HCT116 (cell line): ENCODE measurements at regions not wholly inside any gene's neighbourhood (a gene's known extent, or its start where the extent isn't known, plus 50 kb on each side); places are given as distances from the start of the nearest gene placed in this dataset.

Experiments
- ATAC-seq: fragments of 200-7000 bp; cut with Tn5 transposase; 2 replicates; pipeline ENCODE4 v1.9.1; 2020; ENCODE audit warnings: mild to moderate bottlenecking, moderate library complexity
- BruUV-seq: library from RNA; stranded (reverse); fragments of 400-500 nt; replicated peaks from 2 replicates; lab custom pipeline; 2021; lab: Mats Ljungman, UMichigan
- CTCF ChIA-PET: fragments of 300-600 bp; sonication (Branson Sonifier 250); formaldehyde crosslinking; loops from one replicate; lab custom pipeline; 2021; ENCODE audit warnings: antibody characterized with exemption; lab: Charles Lee
- POLR2A ChIA-PET: fragments of 300-600, 350-600 bp; sonication (Branson Sonifier 250); formaldehyde crosslinking; loops from one replicate; lab custom pipeline; 2021; ENCODE audit warnings: antibody characterized with exemption; lab: Charles Lee
- RAD21 ChIA-PET, 2 experiments: fragments of 300-600 bp; sonication (Branson Sonifier 250); formaldehyde crosslinking; loops; one replicate each; lab custom pipeline; 2023; ENCODE audit warnings: low total read pairs in 2 of 2; ENCODE audit not compliant: uncharacterized antibody in 2 of 2, unreplicated experiment in 2 of 2, low non-redundant PET in 1 of 2; lab: Charles Lee
- DNase-seq: peaks from one replicate; pipeline ENCODE4 v3.0.0-alpha.2; 2010; ENCODE audit warnings: low read depth, low spot score
- H2AFZ ChIP-seq: fragments of 200-600 bp; shearing (Covaris generic), sonication (generic); 2 replicates; pipeline ENCODE4 v1.6.1; 2017; ENCODE audit warnings: low read depth, mixed run types, mixed read lengths, antibody characterized with exemption, low read length; ENCODE audit not compliant: poor library complexity, severe bottlenecking
- H3K27ac ChIP-seq: 2 replicates; pipeline ENCODE4 v1.5.1; 2012; ENCODE audit warnings: low read depth, low read length
- H3K27me3 ChIP-seq: fragments of 200-600 bp; sonication (generic); 2 replicates; pipeline ENCODE4 v1.6.1; 2016; ENCODE audit warnings: mixed run types, low read length, mixed read lengths; ENCODE audit not compliant: insufficient read depth
- H3K36me3 ChIP-seq, 2 experiments: fragments of 200-500 bp in 1 of 2; fragments of 200-600 bp in 1 of 2; sonication (Bioruptor generic) in 1 of 2; sonication (generic) in 1 of 2; 2 replicates each; pipeline versions ENCODE4 v1.5.1 to v1.6.1; 2014 to 2016; ENCODE audit warnings: low read length in 2 of 2, inconsistent platforms in 1 of 2, mixed read lengths in 1 of 2, mixed run types in 1 of 2; ENCODE audit not compliant: insufficient read depth in 2 of 2, control insufficient read depth in 1 of 2
- H3K4me1 ChIP-seq, 2 experiments: fragments of 200-600 bp in 1 of 2; sonication (generic) in 1 of 2; 2 replicates each; pipeline versions ENCODE4 v1.5.1 to v1.6.1; 2012 to 2017; ENCODE audit warnings: low read length in 2 of 2, inconsistent platforms in 1 of 2, mild to moderate bottlenecking in 1 of 2, mixed read lengths in 1 of 2, mixed run types in 1 of 2, moderate library complexity in 1 of 2; ENCODE audit not compliant: insufficient read depth in 2 of 2, control insufficient read depth in 1 of 2
- H3K4me2 ChIP-seq: fragments of 200-600 bp; sonication (generic); 2 replicates; pipeline ENCODE4 v1.6.1; 2017; ENCODE audit warnings: mixed run types, low read length, mixed read lengths
- H3K4me3 ChIP-seq, 2 experiments: fragments of 200-600 bp in 1 of 2; sonication (generic) in 1 of 2; replicated peaks in 1 of 2; 2 replicates each; pipeline ENCODE4 v1.5.1; 2011 to 2016; ENCODE audit warnings: low read length in 2 of 2, control low read depth in 1 of 2, low read depth in 1 of 2, mild to moderate bottlenecking in 1 of 2, mixed read lengths in 1 of 2, mixed run types in 1 of 2
- H3K79me2 ChIP-seq: fragments of 200-600 bp; sonication (generic); 2 replicates; pipeline ENCODE4 v1.6.1; 2017; ENCODE audit warnings: mild to moderate bottlenecking, mixed run types, low read length, moderate library complexity, mixed read lengths; ENCODE audit not compliant: insufficient read depth
- H3K9ac ChIP-seq: fragments of 200-600 bp; sonication (generic); 2 replicates; pipeline ENCODE4 v1.6.1; 2016; ENCODE audit warnings: low read length, mixed read lengths
- H3K9me2 ChIP-seq: fragments of 200-600 bp; sonication (generic), shearing (Covaris generic); 2 replicates; pipeline ENCODE4 v1.6.1; 2017; ENCODE audit warnings: mixed run types, mild to moderate bottlenecking, moderate library complexity; ENCODE audit not compliant: insufficient read depth
- H3K9me3 ChIP-seq, 2 experiments: fragments of 200-500 bp in 1 of 2; fragments of 200-600 bp in 1 of 2; sonication (Bioruptor generic) in 1 of 2; sonication (generic) in 1 of 2; 2 replicates each; pipeline ENCODE4 v1.6.1; 2014 to 2017; ENCODE audit warnings: low read length in 2 of 2, mixed read lengths in 2 of 2, inconsistent platforms in 1 of 2, low read depth in 1 of 2, mild to moderate bottlenecking in 1 of 2, mixed run types in 1 of 2, moderate library complexity in 1 of 2; ENCODE audit not compliant: control insufficient read depth in 1 of 2, insufficient read depth in 1 of 2
- H4K20me1 ChIP-seq: fragments of 200-600 bp; sonication (generic), shearing (Covaris generic); 2 replicates; pipeline ENCODE4 v1.6.1; 2017; ENCODE audit warnings: mixed run types, mild to moderate bottlenecking, moderate library complexity; ENCODE audit not compliant: insufficient read depth
- CBX3 ChIP-seq: IDR thresholded peaks from 2 replicates; pipeline ENCODE4 v1.6.1; 2012; ENCODE audit warnings: low read depth
- CEBPB ChIP-seq: IDR thresholded peaks from 2 replicates; pipeline ENCODE4 v1.6.1; 2012; ENCODE audit warnings: low read depth
- EZH2phosphoT487 ChIP-seq: fragments of 200-600 bp; IDR thresholded peaks from 2 replicates; pipeline ENCODE4 v1.6.1; 2018; ENCODE audit warnings: antibody characterized with exemption, borderline replicate concordance
- JUND ChIP-seq: IDR thresholded peaks from 2 replicates; pipeline ENCODE4 v1.6.1; 2012
- POLR2A ChIP-seq: IDR thresholded peaks from 2 replicates; pipeline ENCODE4 v1.7.0; 2011; ENCODE audit warnings: borderline replicate concordance; ENCODE audit not compliant: insufficient read depth, insufficient read length; ENCODE audit errors: extremely low read depth
- POLR2AphosphoS5 ChIP-seq: IDR thresholded peaks from 2 replicates; pipeline ENCODE4 v1.6.1; 2011; ENCODE audit warnings: mild to moderate bottlenecking, low read depth, low read length, moderate library complexity
- TCF7L2 ChIP-seq: IDR thresholded peaks from 2 replicates; pipeline ENCODE4 v1.7.0; 2011; ENCODE audit warnings: borderline replicate concordance, inconsistent platforms; ENCODE audit not compliant: insufficient read depth, insufficient read length; ENCODE audit errors: extremely low read depth
- ZFX ChIP-seq: fragments of 450-650 bp; IDR thresholded peaks from 2 replicates; pipeline ENCODE4 v1.6.1; 2017
- ZNF274 ChIP-seq: fragments of 200-500 bp; sonication (Bioruptor generic); IDR thresholded peaks from 2 replicates; pipeline ENCODE4 v1.6.1; 2014; ENCODE audit warnings: mild to moderate bottlenecking, low read depth, low read length, inconsistent platforms
- intact Hi-C: fragments of 100-400 bp; cut with micrococcal nuclease; formaldehyde crosslinking; loops from 2 replicates; pipeline ENCODE4 v1.10.0; 2022
- TF ChIP-seq, protein P1 (sequence below), 3 experiments: fragments of 200-600 bp in 1 of 3; sonication (generic) in 1 of 3; IDR thresholded peaks in 2 of 3; conservative IDR thresholded peaks in 1 of 3; 2 replicates each; pipeline ENCODE4 v1.5.1; 2012 to 2017; ENCODE audit warnings: low read depth in 2 of 3, low read length in 2 of 3, antibody characterized with exemption in 1 of 3, borderline replicate concordance in 1 of 3, control low read depth in 1 of 3, mild to moderate bottlenecking in 1 of 3, mixed read lengths in 1 of 3, mixed run types in 1 of 3, moderate library complexity in 1 of 3; ENCODE audit not compliant: insufficient read depth in 1 of 3
- TF ChIP-seq, protein P2 (sequence below): IDR thresholded peaks from 2 replicates; pipeline ENCODE4 v1.6.1; 2012; ENCODE audit warnings: low read depth

DNA sequence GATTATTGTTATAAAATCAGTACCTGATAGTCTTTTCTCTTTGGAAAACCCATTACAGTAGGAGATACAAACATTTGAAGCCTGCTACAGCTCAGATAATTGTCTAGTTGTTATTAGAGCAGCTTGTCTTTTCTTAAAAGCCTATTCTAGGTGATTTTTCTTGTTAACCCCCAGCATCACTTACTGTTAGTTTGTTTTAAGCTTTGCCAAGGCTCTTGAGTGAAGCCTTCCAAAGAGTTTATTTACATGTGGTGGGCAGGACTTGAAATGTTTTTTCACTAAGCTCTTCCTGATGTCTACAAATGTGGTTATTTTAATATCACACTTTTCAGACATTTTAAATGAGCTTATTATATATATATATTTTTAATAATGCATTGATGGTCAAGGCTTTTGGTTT, 791.3 kb downstream of the PLCL1 start:
- Histone ChIP-seq H3K4me3 (no peak overlapping the region), H3K36me3 (no peaks in the 10 kb centered on the region), H4K20me1 (no peaks in the 10 kb centered on the region), H2AFZ (no peak overlapping the region), H3K9ac (no peak overlapping the region), H3K27me3 (0 out of 2 replicates have a peak, but pooled peaks cover 4% of the 10 kb centered on the region), H3K9me3 (no peaks in the 10 kb centered on the region), H3K4me2 (no peak overlapping the region), H3K4me1 (no peaks in the 10 kb centered on the region), H3K79me2 (no peaks in the 10 kb centered on the region), H3K27ac (no peak overlapping the region), H3K9me2 (no peaks in the 10 kb centered on the region)
- RAD21 ChIA-PET = no interaction called here
- DNase-seq (no peak), ATAC-seq (no peak)
- CTCF ChIA-PET = no interaction called here
- no peak for TF ChIP-seq ZNF274
- no peak for TF ChIP-seq CEBPB
- no peak for TF ChIP-seq EZH2phosphoT487
- no peak for TF ChIP-seq CBX3
- no peak for TF ChIP-seq POLR2AphosphoS5
- TF ChIP-seq TCF7L2 = no peak
- TF ChIP-seq JUND = no peak
- TF ChIP-seq ZFX = no peak
- TF ChIP-seq, protein P1, sequence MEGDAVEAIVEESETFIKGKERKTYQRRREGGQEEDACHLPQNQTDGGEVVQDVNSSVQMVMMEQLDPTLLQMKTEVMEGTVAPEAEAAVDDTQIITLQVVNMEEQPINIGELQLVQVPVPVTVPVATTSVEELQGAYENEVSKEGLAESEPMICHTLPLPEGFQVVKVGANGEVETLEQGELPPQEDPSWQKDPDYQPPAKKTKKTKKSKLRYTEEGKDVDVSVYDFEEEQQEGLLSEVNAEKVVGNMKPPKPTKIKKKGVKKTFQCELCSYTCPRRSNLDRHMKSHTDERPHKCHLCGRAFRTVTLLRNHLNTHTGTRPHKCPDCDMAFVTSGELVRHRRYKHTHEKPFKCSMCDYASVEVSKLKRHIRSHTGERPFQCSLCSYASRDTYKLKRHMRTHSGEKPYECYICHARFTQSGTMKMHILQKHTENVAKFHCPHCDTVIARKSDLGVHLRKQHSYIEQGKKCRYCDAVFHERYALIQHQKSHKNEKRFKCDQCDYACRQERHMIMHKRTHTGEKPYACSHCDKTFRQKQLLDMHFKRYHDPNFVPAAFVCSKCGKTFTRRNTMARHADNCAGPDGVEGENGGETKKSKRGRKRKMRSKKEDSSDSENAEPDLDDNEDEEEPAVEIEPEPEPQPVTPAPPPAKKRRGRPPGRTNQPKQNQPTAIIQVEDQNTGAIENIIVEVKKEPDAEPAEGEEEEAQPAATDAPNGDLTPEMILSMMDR (IDR thresholded peaks at IDR 0.05 in 2 of 3, conservative IDR thresholded peaks at IDR 0.05 in 1 of 3; ENCODE audit: borderline replicate concordance in 1 of 3, insufficient read depth in 1 of 3, low read depth in 2 of 3, low read length in 2 of 3) = no peak
- TF ChIP-seq, protein P2, sequence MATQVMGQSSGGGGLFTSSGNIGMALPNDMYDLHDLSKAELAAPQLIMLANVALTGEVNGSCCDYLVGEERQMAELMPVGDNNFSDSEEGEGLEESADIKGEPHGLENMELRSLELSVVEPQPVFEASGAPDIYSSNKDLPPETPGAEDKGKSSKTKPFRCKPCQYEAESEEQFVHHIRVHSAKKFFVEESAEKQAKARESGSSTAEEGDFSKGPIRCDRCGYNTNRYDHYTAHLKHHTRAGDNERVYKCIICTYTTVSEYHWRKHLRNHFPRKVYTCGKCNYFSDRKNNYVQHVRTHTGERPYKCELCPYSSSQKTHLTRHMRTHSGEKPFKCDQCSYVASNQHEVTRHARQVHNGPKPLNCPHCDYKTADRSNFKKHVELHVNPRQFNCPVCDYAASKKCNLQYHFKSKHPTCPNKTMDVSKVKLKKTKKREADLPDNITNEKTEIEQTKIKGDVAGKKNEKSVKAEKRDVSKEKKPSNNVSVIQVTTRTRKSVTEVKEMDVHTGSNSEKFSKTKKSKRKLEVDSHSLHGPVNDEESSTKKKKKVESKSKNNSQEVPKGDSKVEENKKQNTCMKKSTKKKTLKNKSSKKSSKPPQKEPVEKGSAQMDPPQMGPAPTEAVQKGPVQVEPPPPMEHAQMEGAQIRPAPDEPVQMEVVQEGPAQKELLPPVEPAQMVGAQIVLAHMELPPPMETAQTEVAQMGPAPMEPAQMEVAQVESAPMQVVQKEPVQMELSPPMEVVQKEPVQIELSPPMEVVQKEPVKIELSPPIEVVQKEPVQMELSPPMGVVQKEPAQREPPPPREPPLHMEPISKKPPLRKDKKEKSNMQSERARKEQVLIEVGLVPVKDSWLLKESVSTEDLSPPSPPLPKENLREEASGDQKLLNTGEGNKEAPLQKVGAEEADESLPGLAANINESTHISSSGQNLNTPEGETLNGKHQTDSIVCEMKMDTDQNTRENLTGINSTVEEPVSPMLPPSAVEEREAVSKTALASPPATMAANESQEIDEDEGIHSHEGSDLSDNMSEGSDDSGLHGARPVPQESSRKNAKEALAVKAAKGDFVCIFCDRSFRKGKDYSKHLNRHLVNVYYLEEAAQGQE = no peak
- TF ChIP-seq POLR2A = no peak
- POLR2A ChIA-PET = no interaction called here
- intact Hi-C loops = no loop called here
- BruUV-seq = no TSS peak
